Omental fat pad (tissue), 3 donors: ENCODE measurements at regions not wholly inside any gene's neighbourhood (a gene's known extent, or its start where the extent isn't known, plus 50 kb on each side); places are given as distances from the start of the nearest gene placed in this dataset.

ENCODE experiments used
- ATAC-seq: fragments of 150-250 bp; one replicate; pipeline ENCODE4 v1.9.1; 2016; ENCODE audit warnings: mild to moderate bottlenecking, moderate library complexity; ENCODE audit not compliant: low FRiP score
- DNase-seq: peaks from one replicate; pipeline ENCODE4 v3.0.0-alpha.2; 2019; ENCODE audit warnings: low spot score
- TF ChIP-seq, protein P1 (sequence below), 3 donors: fragments of 450-650 bp; IDR thresholded peaks; one replicate each; pipeline ENCODE4 v1.5.1; 2016 to 2017; ENCODE audit warnings: antibody characterized with exemption in 3 of 3, mild to moderate bottlenecking in 3 of 3, moderate library complexity in 2 of 3

GRCh38 chr11:57071829-57072228, 83.1 kb downstream of the OR5AK2 start:
- no peak for DNase-seq
- peak; percentile 83 for ATAC-seq
- TF ChIP-seq, protein P1, sequence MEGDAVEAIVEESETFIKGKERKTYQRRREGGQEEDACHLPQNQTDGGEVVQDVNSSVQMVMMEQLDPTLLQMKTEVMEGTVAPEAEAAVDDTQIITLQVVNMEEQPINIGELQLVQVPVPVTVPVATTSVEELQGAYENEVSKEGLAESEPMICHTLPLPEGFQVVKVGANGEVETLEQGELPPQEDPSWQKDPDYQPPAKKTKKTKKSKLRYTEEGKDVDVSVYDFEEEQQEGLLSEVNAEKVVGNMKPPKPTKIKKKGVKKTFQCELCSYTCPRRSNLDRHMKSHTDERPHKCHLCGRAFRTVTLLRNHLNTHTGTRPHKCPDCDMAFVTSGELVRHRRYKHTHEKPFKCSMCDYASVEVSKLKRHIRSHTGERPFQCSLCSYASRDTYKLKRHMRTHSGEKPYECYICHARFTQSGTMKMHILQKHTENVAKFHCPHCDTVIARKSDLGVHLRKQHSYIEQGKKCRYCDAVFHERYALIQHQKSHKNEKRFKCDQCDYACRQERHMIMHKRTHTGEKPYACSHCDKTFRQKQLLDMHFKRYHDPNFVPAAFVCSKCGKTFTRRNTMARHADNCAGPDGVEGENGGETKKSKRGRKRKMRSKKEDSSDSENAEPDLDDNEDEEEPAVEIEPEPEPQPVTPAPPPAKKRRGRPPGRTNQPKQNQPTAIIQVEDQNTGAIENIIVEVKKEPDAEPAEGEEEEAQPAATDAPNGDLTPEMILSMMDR (IDR thresholded peaks at IDR 0.05): no peak

GRCh38 chr11:57072640-57073039, 83.9 kb downstream of the OR5AK2 start:
- DNase-seq: no peak
- ATAC-seq: peak; percentile 94
- TF ChIP-seq, protein P1 (IDR thresholded peaks at IDR 0.05): no peak

GRCh38 chr11:57073128-57073527, 84.4 kb downstream of the OR5AK2 start:
- ATAC-seq: no peak
- TF ChIP-seq, protein P1 (IDR thresholded peaks at IDR 0.05): no peak
- no peak for DNase-seq

DNA sequence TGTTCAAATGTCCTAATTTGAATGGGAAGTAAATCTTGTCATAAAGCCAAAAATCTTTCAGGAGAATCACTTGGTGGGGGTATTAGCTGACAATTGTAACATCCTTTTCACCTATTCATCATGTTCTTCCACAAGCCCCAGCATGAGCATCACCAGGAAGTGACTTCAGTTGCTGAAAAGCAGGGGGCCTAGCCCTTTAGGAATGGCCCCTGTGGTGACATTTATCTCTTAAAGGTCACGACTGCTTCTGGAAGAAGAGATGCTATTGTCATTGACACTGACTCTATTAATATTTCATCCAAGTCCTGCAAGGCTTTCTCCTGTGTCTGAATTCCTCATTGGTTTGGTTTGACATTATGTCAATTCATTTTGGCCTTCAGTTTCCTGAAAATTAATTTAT, 92.6 kb downstream of the OR5AK2 start:
- DNase-seq: no peak

DNA sequence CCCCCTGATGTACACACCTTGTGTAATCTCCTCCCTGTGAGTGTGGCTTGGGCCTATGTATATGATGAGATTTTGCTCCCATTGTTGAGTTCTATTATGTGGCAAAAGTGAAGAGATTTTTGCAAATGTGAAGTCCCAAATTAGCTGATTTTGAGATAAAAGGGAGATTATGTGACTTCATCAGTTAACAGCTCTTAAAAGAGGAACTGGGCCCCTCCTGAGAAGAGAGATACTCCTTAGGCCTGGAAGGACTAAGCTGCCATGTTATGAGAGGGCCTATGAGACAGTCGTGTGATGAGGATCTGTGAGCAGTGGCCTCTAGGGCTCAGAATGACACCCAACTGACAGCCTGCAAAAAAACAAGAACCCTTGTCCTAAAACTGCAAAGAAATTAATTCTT, 93.4 kb downstream of the OR5AK2 start:
- DNase-seq (no peak), ATAC-seq (no peak)
- TF ChIP-seq, protein P1 (IDR thresholded peaks at IDR 0.05): no peak

More for the DNA sequence above, 92.6 kb downstream of the OR5AK2 start:
- ATAC-seq: no peak
- TF ChIP-seq, protein P1 (IDR thresholded peaks at IDR 0.05): no peak

DNA sequence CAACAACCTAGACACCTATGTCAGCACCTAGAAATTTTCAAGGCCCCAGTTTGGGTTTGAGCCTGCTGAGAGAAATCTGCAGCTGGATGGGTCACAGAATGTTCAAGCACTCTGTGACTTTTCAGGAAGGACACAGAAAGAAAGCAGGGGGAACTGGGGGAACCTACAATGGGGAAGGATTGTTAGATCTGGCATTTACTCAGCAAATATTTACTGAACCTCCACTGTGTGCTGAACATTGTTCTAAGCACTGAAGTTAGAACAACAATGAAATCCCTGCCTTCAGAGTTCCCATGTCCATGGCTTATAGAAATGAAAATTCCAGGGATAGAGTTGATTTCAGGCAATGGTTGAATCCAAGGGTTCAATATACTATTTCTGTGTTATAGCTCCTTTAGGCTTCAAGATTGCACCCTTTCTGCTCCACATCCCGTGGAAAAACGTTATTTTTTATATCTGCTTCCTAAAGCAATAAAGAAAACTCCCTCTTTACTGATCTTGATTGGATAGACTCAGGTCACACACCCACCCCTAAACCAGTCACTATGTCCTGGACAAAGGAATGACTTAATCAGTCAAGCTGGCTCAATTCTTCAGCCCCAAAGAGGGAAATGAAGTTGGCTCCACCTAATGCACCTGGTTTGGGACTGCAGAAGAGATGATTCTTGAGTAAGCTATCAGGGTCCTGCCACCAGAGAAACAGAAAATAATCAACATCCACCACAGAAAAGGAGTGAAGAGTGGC, 95.1 kb downstream of the OR5AK2 start:
- DNase-seq (no peak), ATAC-seq (no peak)
- TF ChIP-seq, protein P1 (IDR thresholded peaks at IDR 0.05): no peak

- DNase-seq: no peak
- TF ChIP-seq, protein P1 (IDR thresholded peaks at IDR 0.05): no peak
- ATAC-seq: no peak
These were observed 96.1 kb upstream of the LRRC55 start for GRCh38 chr11:57085611-57086010.
